ENCODE measurements at regions not wholly inside any gene's neighbourhood (a gene's known extent, or its start where the extent isn't known, plus 50 kb on each side); places are given as distances from the start of the nearest gene placed in this dataset.

- TF ChIP-seq CTCF (conservative IDR thresholded peaks at IDR 0.05; ENCODE audit: low read depth in 2 of 2) (no peak), ZNF331 (CRISPR knock-in tag; IDR thresholded peaks at IDR 0.05; ENCODE audit: low read depth) (no peak), EZH2phosphoT487 (IDR thresholded peaks at IDR 0.05; ENCODE audit: unreplicated experiment) (no peak)
Observed at GRCh38 chr3:117624424-117624823, 914.8 kb downstream of the TUSC7 start.

All from GM23338 (cell line).